WTC11 (cell line): ENCODE measurements at regions not wholly inside any gene's neighbourhood (a gene's known extent, or its start where the extent isn't known, plus 50 kb on each side); places are given as distances from the start of the nearest gene placed in this dataset.

ENCODE experiments used
- ATAC-seq: fragments of 200-7000 bp; cut with Tn5 transposase; 2 replicates; pipeline ENCODE4 v1.10.0; 2021; ENCODE audit warnings: mild to moderate bottlenecking, moderate library complexity
- CTCF ChIA-PET: fragments of 300-600 bp; sonication (Branson Sonifier 250); formaldehyde crosslinking; loops from one replicate; lab custom pipeline; 2021; ENCODE audit warnings: antibody characterized with exemption; lab: Charles Lee
- POLR2A ChIA-PET: fragments of 350-600 bp; sonication (Branson Sonifier 250); formaldehyde crosslinking; loops from one replicate; lab custom pipeline; 2021; ENCODE audit warnings: antibody characterized with exemption; lab: Charles Lee
- DNase-seq: peaks from one replicate; pipeline ENCODE4 v3.0.0; 2021; ENCODE audit warnings: low spot score
- H3K27ac Mint-ChIP-seq: 2 replicates; pipeline ENCODE4 v1.8.0; 2021; ENCODE audit warnings: mixed read lengths
- H3K27me3 Mint-ChIP-seq: 2 replicates; pipeline ENCODE4 v1.8.0; 2021; ENCODE audit warnings: low read depth, mild to moderate bottlenecking, moderate library complexity, mixed read lengths
- H3K36me3 Mint-ChIP-seq: 2 replicates; pipeline ENCODE4 v1.8.0; 2021; ENCODE audit warnings: mixed read lengths
- H3K4me1 Mint-ChIP-seq: 2 replicates; pipeline ENCODE4 v1.8.0; 2022; ENCODE audit warnings: mixed read lengths
- H3K4me3 Mint-ChIP-seq: 2 replicates; pipeline ENCODE4 v1.8.0; 2021; ENCODE audit warnings: mild to moderate bottlenecking, moderate library complexity, mixed read lengths
- H3K9me3 Mint-ChIP-seq: 2 replicates; pipeline ENCODE4 v1.8.0; 2021; ENCODE audit warnings: mixed read lengths
- AR ChIP-seq: fragments of 250-450 bp; sonication (Bioruptor Pico); IDR thresholded peaks from 2 replicates; pipeline ENCODE4 v1.9.0; 2021; ENCODE audit warnings: mild to moderate bottlenecking
- CBFB ChIP-seq: sonication (generic); formaldehyde crosslinking; IDR thresholded peaks from 2 replicates; pipeline ENCODE4 v1.8.1; 2022; ENCODE audit warnings: mild to moderate bottlenecking, low read depth, missing genetic modification reagents
- CDX4 ChIP-seq: fragments of 250-450 bp; sonication (Bioruptor Pico); IDR thresholded peaks from 2 replicates; pipeline ENCODE4 v1.9.0; 2021; ENCODE audit warnings: moderate library complexity, mild to moderate bottlenecking, inconsistent platforms, borderline replicate concordance
- CREM ChIP-seq: sonication (generic); formaldehyde crosslinking; IDR thresholded peaks from 2 replicates; pipeline ENCODE4 v1.8.1; 2022; ENCODE audit warnings: mild to moderate bottlenecking, missing genetic modification reagents, moderate library complexity
- ESRRA ChIP-seq: sonication (generic); formaldehyde crosslinking; IDR thresholded peaks from 2 replicates; pipeline ENCODE4 v1.8.1; 2022; ENCODE audit warnings: mild to moderate bottlenecking, missing genetic modification reagents, borderline replicate concordance
- GTF2I ChIP-seq: fragments of 250-450 bp; sonication (Bioruptor Pico); conservative IDR thresholded peaks from 2 replicates; pipeline ENCODE4 v1.4.0; 2021; ENCODE audit warnings: mild to moderate bottlenecking
- IRF2 ChIP-seq: sonication (generic); formaldehyde crosslinking; IDR thresholded peaks from 2 replicates; pipeline ENCODE4 v1.8.0; 2022; ENCODE audit warnings: low read depth, missing genetic modification reagents, borderline replicate concordance
- MYBL2 ChIP-seq: sonication (generic); formaldehyde crosslinking; IDR thresholded peaks from 2 replicates; pipeline ENCODE4 v1.8.1; 2023; ENCODE audit warnings: mild to moderate bottlenecking, moderate library complexity, missing genetic modification reagents
- NFATC4 ChIP-seq: fragments of 250-450 bp; sonication (Bioruptor Pico); IDR thresholded peaks from 2 replicates; pipeline ENCODE4 v1.9.0; 2021; ENCODE audit warnings: mild to moderate bottlenecking
- NFYB ChIP-seq: sonication (generic); formaldehyde crosslinking; conservative IDR thresholded peaks from 2 replicates; pipeline ENCODE4 v1.8.0; 2022; ENCODE audit warnings: low read depth, missing genetic modification reagents
- PREB ChIP-seq: sonication (generic); formaldehyde crosslinking; IDR thresholded peaks from 2 replicates; pipeline ENCODE4 v1.8.1; 2022; ENCODE audit warnings: mild to moderate bottlenecking, missing genetic modification reagents, moderate library complexity, borderline replicate concordance
- RORB ChIP-seq: fragments of 250-450 bp; sonication (Bioruptor Pico); IDR thresholded peaks from 2 replicates; pipeline ENCODE4 v1.9.0; 2021; ENCODE audit warnings: mild to moderate bottlenecking
- SMAD3 ChIP-seq: sonication (generic); formaldehyde crosslinking; IDR thresholded peaks from 2 replicates; pipeline ENCODE4 v1.8.0; 2022; ENCODE audit warnings: missing genetic modification reagents, mild to moderate bottlenecking, borderline replicate concordance
- ZBTB21 ChIP-seq: sonication (generic); formaldehyde crosslinking; IDR thresholded peaks from 2 replicates; pipeline ENCODE4 v1.8.1; 2023; ENCODE audit warnings: mild to moderate bottlenecking, missing genetic modification reagents, borderline replicate concordance
- ZNF219 ChIP-seq: sonication (generic); formaldehyde crosslinking; IDR thresholded peaks from 2 replicates; pipeline ENCODE4 v1.8.0; 2023; ENCODE audit warnings: missing genetic modification reagents, mild to moderate bottlenecking, borderline replicate concordance
- ZNF232 ChIP-seq: sonication (generic); formaldehyde crosslinking; IDR thresholded peaks from 2 replicates; pipeline ENCODE4 v1.8.0; 2022; ENCODE audit warnings: mild to moderate bottlenecking, missing genetic modification reagents
- ZNF263 ChIP-seq: sonication (generic); formaldehyde crosslinking; IDR thresholded peaks from 2 replicates; pipeline ENCODE4 v1.8.1; 2022; ENCODE audit warnings: low read depth, mild to moderate bottlenecking, moderate library complexity, missing genetic modification reagents
- ZNF396 ChIP-seq: fragments of 250-450 bp; sonication (Bioruptor Pico); IDR thresholded peaks from 2 replicates; pipeline ENCODE4 v1.8.0; 2021; ENCODE audit warnings: mild to moderate bottlenecking, moderate library complexity, borderline replicate concordance
- ZNF423 ChIP-seq: fragments of 250-450 bp; sonication (Bioruptor Pico); IDR thresholded peaks from 2 replicates; pipeline ENCODE4 v2.1.2; 2022; ENCODE audit warnings: mild to moderate bottlenecking, moderate library complexity
- TF ChIP-seq, protein P1 (sequence below): sonication (generic); formaldehyde crosslinking; IDR thresholded peaks from 2 replicates; pipeline ENCODE4 v1.8.0; 2022; ENCODE audit warnings: mild to moderate bottlenecking, missing genetic modification reagents
- TF ChIP-seq, protein P2 (sequence below): fragments of 250-450 bp; sonication (Bioruptor Pico); IDR thresholded peaks from 2 replicates; pipeline ENCODE4 v2.1.2; 2022; ENCODE audit warnings: mild to moderate bottlenecking, moderate library complexity
- TF ChIP-seq, protein P3 (sequence below): sonication (generic); formaldehyde crosslinking; IDR thresholded peaks from 2 replicates; pipeline ENCODE4 v1.8.1; 2023; ENCODE audit warnings: mild to moderate bottlenecking, missing genetic modification reagents

DNA sequence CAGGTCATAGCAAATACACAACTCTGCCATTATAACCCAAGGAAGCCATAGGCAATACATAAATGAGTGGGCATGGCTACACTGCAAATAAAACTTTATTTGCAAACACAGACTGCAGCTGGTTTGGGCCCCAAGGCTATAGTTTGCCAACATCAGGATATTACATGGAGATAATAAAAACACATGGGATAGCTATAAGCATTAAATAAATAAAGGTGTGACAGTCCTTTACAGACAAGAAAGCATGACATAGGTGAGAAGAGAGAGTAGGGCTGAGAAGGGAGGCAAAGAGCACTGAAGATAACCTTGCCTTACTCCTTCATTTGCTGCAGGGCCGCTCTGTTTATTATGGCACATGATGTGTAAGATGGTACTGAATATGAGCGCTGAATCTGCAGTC, 135.1 kb upstream of the GHITM start (continued):
- TF ChIP-seq NFATC4 (CRISPR knock-in tag) (no peak), MYBL2 (CRISPR knock-in tag) (no peak), SMAD3 (CRISPR knock-in tag) (no peak), CBFB (CRISPR knock-in tag) (no peak), ESRRA (no peak), ZNF396 (CRISPR knock-in tag) (no peak), AR (CRISPR knock-in tag) (no peak)
- TF ChIP-seq, protein P1, sequence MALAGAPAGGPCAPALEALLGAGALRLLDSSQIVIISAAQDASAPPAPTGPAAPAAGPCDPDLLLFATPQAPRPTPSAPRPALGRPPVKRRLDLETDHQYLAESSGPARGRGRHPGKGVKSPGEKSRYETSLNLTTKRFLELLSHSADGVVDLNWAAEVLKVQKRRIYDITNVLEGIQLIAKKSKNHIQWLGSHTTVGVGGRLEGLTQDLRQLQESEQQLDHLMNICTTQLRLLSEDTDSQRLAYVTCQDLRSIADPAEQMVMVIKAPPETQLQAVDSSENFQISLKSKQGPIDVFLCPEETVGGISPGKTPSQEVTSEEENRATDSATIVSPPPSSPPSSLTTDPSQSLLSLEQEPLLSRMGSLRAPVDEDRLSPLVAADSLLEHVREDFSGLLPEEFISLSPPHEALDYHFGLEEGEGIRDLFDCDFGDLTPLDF, result no peak

DNA sequence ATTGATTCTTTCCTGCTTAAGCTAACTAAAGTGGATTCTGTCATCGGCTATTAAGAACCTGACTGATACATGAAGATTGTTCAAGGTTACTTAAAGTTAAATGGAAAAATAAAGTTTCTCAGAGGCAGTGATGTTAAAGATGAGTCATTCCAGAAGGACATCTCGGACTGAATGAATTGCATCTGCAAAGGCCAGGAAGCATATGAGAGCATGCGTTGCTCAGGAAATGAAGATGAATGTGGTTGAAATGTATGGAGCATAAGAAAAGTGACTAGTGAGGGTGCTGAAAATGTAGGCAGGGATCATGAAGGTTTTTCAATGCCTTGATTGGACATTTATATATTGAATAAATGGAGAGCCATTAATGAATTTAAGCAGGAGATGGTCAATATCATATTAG, 133.9 kb upstream of the GHITM start:
- peaks cover 7% of the 10 kb centered on the region for H3K9me3 Mint-ChIP-seq
- DNase-seq (no peak), ATAC-seq (no peak)
- H3K27me3 Mint-ChIP-seq, result no peaks in the 10 kb centered on the region
- ChIA-PET POLR2A (no interaction called here), CTCF (no interaction called here)
- H3K27ac Mint-ChIP-seq, result no peak overlapping the region
- no peaks in the 10 kb centered on the region for H3K36me3 Mint-ChIP-seq
- TF ChIP-seq ZNF219, result no peak
- no peak for TF ChIP-seq CDX4 (CRISPR knock-in tag)
- no peak for TF ChIP-seq IRF2 (CRISPR knock-in tag)
- no peak for TF ChIP-seq PREB
- no peak for TF ChIP-seq ZBTB21
- no peak for TF ChIP-seq NFYB (CRISPR knock-in tag)
- TF ChIP-seq ZNF232, result no peak
- TF ChIP-seq, protein P2, sequence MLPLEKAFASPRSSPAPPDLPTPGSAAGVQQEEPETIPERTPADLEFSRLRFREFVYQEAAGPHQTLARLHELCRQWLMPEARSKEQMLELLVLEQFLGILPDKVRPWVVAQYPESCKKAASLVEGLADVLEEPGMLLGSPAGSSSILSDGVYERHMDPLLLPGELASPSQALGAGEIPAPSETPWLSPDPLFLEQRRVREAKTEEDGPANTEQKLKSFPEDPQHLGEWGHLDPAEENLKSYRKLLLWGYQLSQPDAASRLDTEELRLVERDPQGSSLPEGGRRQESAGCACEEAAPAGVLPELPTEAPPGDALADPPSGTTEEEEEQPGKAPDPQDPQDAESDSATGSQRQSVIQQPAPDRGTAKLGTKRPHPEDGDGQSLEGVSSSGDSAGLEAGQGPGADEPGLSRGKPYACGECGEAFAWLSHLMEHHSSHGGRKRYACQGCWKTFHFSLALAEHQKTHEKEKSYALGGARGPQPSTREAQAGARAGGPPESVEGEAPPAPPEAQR (CRISPR knock-in tag), result no peak
- no peak for TF ChIP-seq SMAD3 (CRISPR knock-in tag)
- TF ChIP-seq GTF2I (CRISPR knock-in tag), result no peak
- TF ChIP-seq, protein P3, sequence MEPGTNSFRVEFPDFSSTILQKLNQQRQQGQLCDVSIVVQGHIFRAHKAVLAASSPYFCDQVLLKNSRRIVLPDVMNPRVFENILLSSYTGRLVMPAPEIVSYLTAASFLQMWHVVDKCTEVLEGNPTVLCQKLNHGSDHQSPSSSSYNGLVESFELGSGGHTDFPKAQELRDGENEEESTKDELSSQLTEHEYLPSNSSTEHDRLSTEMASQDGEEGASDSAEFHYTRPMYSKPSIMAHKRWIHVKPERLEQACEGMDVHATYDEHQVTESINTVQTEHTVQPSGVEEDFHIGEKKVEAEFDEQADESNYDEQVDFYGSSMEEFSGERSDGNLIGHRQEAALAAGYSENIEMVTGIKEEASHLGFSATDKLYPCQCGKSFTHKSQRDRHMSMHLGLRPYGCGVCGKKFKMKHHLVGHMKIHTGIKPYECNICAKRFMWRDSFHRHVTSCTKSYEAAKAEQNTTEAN (CRISPR knock-in tag), result no peak
- TF ChIP-seq CREM (CRISPR knock-in tag), result no peak
- TF ChIP-seq MYBL2 (CRISPR knock-in tag), result no peak
- TF ChIP-seq ZNF263 (CRISPR knock-in tag), result no peak
- TF ChIP-seq ZNF423 (CRISPR knock-in tag), result no peak
- TF ChIP-seq RORB, result no peak
- no peaks in the 10 kb centered on the region for H3K4me1 Mint-ChIP-seq
- no peak overlapping the region for H3K4me3 Mint-ChIP-seq
